HEK293 (cell line): ENCODE measurements at regions not wholly inside any gene's neighbourhood (a gene's known extent, or its start where the extent isn't known, plus 50 kb on each side); places are given as distances from the start of the nearest gene placed in this dataset.
A peak's percentile ranks its signal among the peaks of the same experiment; 100 is the strongest.

Experiments
- CTCF ChIA-PET: fragments of 350-600 bp; formaldehyde crosslinking; extraction: SDS; loops from one replicate; lab custom pipeline; 2021; ENCODE audit warnings: antibody characterized with exemption; lab: Yijun Ruan, JAX
- POLR2A ChIA-PET: fragments of 300-600 bp; formaldehyde crosslinking; extraction: SDS; loops from one replicate; lab custom pipeline; 2020; ENCODE audit warnings: antibody characterized with exemption, inconsistent platforms; lab: Yijun Ruan, JAX
- H3K27ac ChIP-seq: fragments of 200-500 bp; sonication (Bioruptor generic); 2 replicates; pipeline ENCODE4 v1.5.1; 2014; ENCODE audit warnings: low read depth, low read length, control low read depth, inconsistent platforms; ENCODE audit errors: extremely low read depth
- H3K36me3 ChIP-seq, 2 experiments: fragments of 200-500 bp in 1 of 2; sonication (Bioruptor generic) in 1 of 2; 1 replicate in 1 of 2; 2 replicates in 1 of 2; pipeline ENCODE4 v1.5.1; 2014 to 2017; ENCODE audit warnings: inconsistent platforms in 2 of 2, low read length in 2 of 2; ENCODE audit not compliant: control insufficient read depth in 2 of 2, insufficient read depth in 1 of 2
- H3K4me1 ChIP-seq: fragments of 200-500 bp; sonication (Bioruptor generic); 2 replicates; pipeline ENCODE4 v1.5.1; 2014; ENCODE audit warnings: mild to moderate bottlenecking, low read length, inconsistent platforms; ENCODE audit not compliant: control insufficient read depth, insufficient read depth
- H3K4me3 ChIP-seq: 2 replicates; pipeline ENCODE4 v1.5.1; 2011; ENCODE audit warnings: low read depth, mild to moderate bottlenecking, control low read depth, low read length, moderate library complexity
- H3K9me3 ChIP-seq: fragments of 200-500 bp; sonication (Bioruptor generic); 2 replicates; pipeline ENCODE4 v1.5.1; 2014; ENCODE audit warnings: low read depth, low read length, inconsistent platforms; ENCODE audit not compliant: control insufficient read depth, insufficient read depth
- GLI4 ChIP-seq: fragments of 450-650 bp; formaldehyde crosslinking; IDR thresholded peaks from 2 replicates; pipeline ENCODE4 v1.5.1; 2016; ENCODE audit warnings: missing biosample characterization, missing genetic modification characterization
- HOXC10 ChIP-seq: sonication (generic); formaldehyde crosslinking; IDR thresholded peaks from 2 replicates; pipeline ENCODE4 v1.8.1; 2023; ENCODE audit warnings: mild to moderate bottlenecking, missing genetic modification reagents
- KLF10 ChIP-seq: fragments of 450-650 bp; IDR thresholded peaks from 2 replicates; pipeline ENCODE4 v1.5.1; 2018; ENCODE audit warnings: missing biosample characterization, mild to moderate bottlenecking, missing genetic modification characterization
- KLF16 ChIP-seq: fragments of 450-650 bp; formaldehyde crosslinking; IDR thresholded peaks from 2 replicates; pipeline ENCODE4 v1.5.1; 2017; ENCODE audit warnings: missing biosample characterization, missing genetic modification characterization
- KLF7 ChIP-seq: fragments of 450-650 bp; formaldehyde crosslinking; IDR thresholded peaks from 2 replicates; pipeline ENCODE4 v1.5.1; 2016; ENCODE audit warnings: missing biosample characterization, missing genetic modification characterization, borderline replicate concordance
- MZF1 ChIP-seq: fragments of 450-650 bp; formaldehyde crosslinking; IDR thresholded peaks from 2 replicates; pipeline ENCODE4 v1.5.1; 2017; ENCODE audit warnings: missing biosample characterization, missing genetic modification characterization, borderline replicate concordance
- REPIN1 ChIP-seq: fragments of 450-650 bp; formaldehyde crosslinking; IDR thresholded peaks from 2 replicates; pipeline ENCODE4 v1.5.1; 2017; ENCODE audit warnings: missing biosample characterization, missing genetic modification characterization, low read depth
- SCRT1 ChIP-seq: fragments of 450-650 bp; formaldehyde crosslinking; IDR thresholded peaks from 2 replicates; pipeline ENCODE4 v1.5.1; 2016; ENCODE audit warnings: missing biosample characterization, missing genetic modification characterization, borderline replicate concordance
- SCRT2 ChIP-seq: fragments of 450-650 bp; formaldehyde crosslinking; IDR thresholded peaks from 2 replicates; pipeline ENCODE4 v1.5.1; 2016; ENCODE audit warnings: missing biosample characterization, missing genetic modification characterization
- TRIM28 ChIP-seq: IDR thresholded peaks from 2 replicates; pipeline ENCODE4 v1.6.1; 2011; ENCODE audit warnings: low read length, control low read depth, borderline replicate concordance
- ZFHX2 ChIP-seq: fragments of 450-650 bp; formaldehyde crosslinking; conservative IDR thresholded peaks from 2 replicates; pipeline ENCODE4 v1.5.1; 2016; ENCODE audit warnings: missing biosample characterization, missing genetic modification characterization
- ZNF184 ChIP-seq: fragments of 450-650 bp; IDR thresholded peaks from 2 replicates; pipeline ENCODE4 v1.5.1; 2018; ENCODE audit warnings: missing biosample characterization, mild to moderate bottlenecking, missing genetic modification characterization
- ZNF239 ChIP-seq: fragments of 450-650 bp; formaldehyde crosslinking; IDR thresholded peaks from 2 replicates; pipeline ENCODE4 v1.5.1; 2016; ENCODE audit warnings: missing biosample characterization, missing genetic modification characterization
- ZNF280C ChIP-seq: fragments of 450-650 bp; formaldehyde crosslinking; IDR thresholded peaks from 2 replicates; pipeline ENCODE4 v1.5.1; 2016; ENCODE audit warnings: missing biosample characterization, missing genetic modification characterization
- ZNF292 ChIP-seq: fragments of 450-650 bp; formaldehyde crosslinking; IDR thresholded peaks from 2 replicates; pipeline ENCODE4 v1.5.1; 2016; ENCODE audit warnings: low read depth, missing biosample characterization, missing genetic modification characterization, borderline replicate concordance
- ZNF311 ChIP-seq: fragments of 450-650 bp; formaldehyde crosslinking; IDR thresholded peaks from 2 replicates; pipeline ENCODE4 v1.5.1; 2017; ENCODE audit warnings: missing biosample characterization, missing genetic modification characterization, borderline replicate concordance
- ZNF433 ChIP-seq: fragments of 450-650 bp; formaldehyde crosslinking; IDR thresholded peaks from 2 replicates; pipeline ENCODE4 v1.5.1; 2016; ENCODE audit warnings: missing biosample characterization, missing genetic modification characterization, low read depth
- ZNF501 ChIP-seq: fragments of 450-650 bp; formaldehyde crosslinking; IDR thresholded peaks from 2 replicates; pipeline ENCODE4 v1.5.1; 2016; ENCODE audit warnings: missing biosample characterization, missing genetic modification characterization
- ZNF561 ChIP-seq: fragments of 450-650 bp; IDR thresholded peaks from 2 replicates; pipeline ENCODE4 v1.5.1; 2018; ENCODE audit warnings: missing biosample characterization, missing genetic modification characterization, borderline replicate concordance
- ZNF571 ChIP-seq: fragments of 450-650 bp; formaldehyde crosslinking; IDR thresholded peaks from 2 replicates; pipeline ENCODE4 v1.5.0; 2017; ENCODE audit warnings: missing biosample characterization, missing genetic modification characterization
- ZNF629 ChIP-seq: fragments of 450-650 bp; formaldehyde crosslinking; IDR thresholded peaks from 2 replicates; pipeline ENCODE4 v1.5.1; 2017; ENCODE audit warnings: missing biosample characterization, missing genetic modification characterization
- ZNF664 ChIP-seq: fragments of 450-650 bp; formaldehyde crosslinking; IDR thresholded peaks from 2 replicates; pipeline ENCODE4 v1.5.1; 2016; ENCODE audit warnings: missing biosample characterization, missing genetic modification characterization
- ZXDB ChIP-seq: fragments of 450-650 bp; formaldehyde crosslinking; IDR thresholded peaks from 2 replicates; pipeline ENCODE4 v1.5.1; 2016; ENCODE audit warnings: missing biosample characterization, missing genetic modification characterization

GRCh38 chr2:172226244-172227061, 123.8 kb upstream of the DLX2 start:
- H3K4me3 ChIP-seq, result no peak overlapping the region
- H3K36me3 ChIP-seq, result no peaks in the 10 kb centered on the region
- H3K4me1 ChIP-seq, result no peaks in the 10 kb centered on the region
- no peaks in the 10 kb centered on the region for H3K9me3 ChIP-seq
- POLR2A ChIA-PET, result no interaction called here
- CTCF ChIA-PET, result no interaction called here
- no peak overlapping the region for H3K27ac ChIP-seq
- TF ChIP-seq SCRT2 (tag by site-specific recombination), result 0 out of 2 replicates have a peak, but pooled peaks have one; percentile 22
- TF ChIP-seq MZF1, result no peak
- TF ChIP-seq ZNF280C (tag by site-specific recombination), result no peak

DNA sequence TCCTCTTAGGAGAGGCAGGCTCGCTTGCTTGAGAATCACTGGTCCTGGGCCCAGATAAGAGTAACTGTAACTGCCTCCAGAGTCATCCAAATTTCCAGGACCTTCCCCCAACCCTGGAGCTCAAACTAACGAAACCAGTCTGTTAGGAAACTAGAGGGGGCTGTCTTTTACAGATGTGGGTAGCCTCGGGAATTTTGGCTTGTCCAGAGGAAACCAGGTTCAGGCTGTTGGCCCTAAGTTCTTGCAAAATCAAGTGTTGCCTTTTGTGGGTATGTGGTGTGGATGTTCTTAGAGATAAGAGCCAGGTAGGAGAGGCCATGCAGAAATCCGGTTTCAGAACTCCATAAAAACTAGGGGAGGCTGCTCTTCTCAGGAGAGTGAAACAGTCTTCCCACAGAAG, 125.0 kb upstream of the DLX2 start:
- CTCF ChIA-PET, result no interaction called here
- Histone ChIP-seq H3K9me3 (no peaks in the 10 kb centered on the region), H3K36me3 (no peaks in the 10 kb centered on the region), H3K4me3 (no peak overlapping the region), H3K4me1 (no peaks in the 10 kb centered on the region), H3K27ac (no peak overlapping the region)
- POLR2A ChIA-PET, result no interaction called here
- TF ChIP-seq ZNF433 (no peak), ZNF501 (tag by site-specific recombination) (no peak), TRIM28 (no peak), ZNF184 (tag by site-specific recombination) (no peak), ZNF561 (tag by site-specific recombination) (no peak), KLF7 (tag by site-specific recombination) (no peak), ZNF664 (tag by site-specific recombination) (no peak), ZFHX2 (tag by site-specific recombination) (no peak), ZNF571 (tag by site-specific recombination) (no peak), ZXDB (tag by site-specific recombination) (no peak), KLF16 (tag by site-specific recombination) (no peak), ZNF629 (tag by site-specific recombination) (no peak), GLI4 (no peak), ZNF311 (tag by site-specific recombination) (no peak), REPIN1 (tag by site-specific recombination) (no peak), SCRT1 (no peak), ZNF292 (no peak), ZNF239 (tag by site-specific recombination) (no peak), KLF10 (tag by site-specific recombination) (no peak), HOXC10 (no peak)
